Skeletal muscle cell (primary cell): ENCODE measurements at regions not wholly inside any gene's neighbourhood (a gene's known extent, or its start where the extent isn't known, plus 50 kb on each side); places are given as distances from the start of the nearest gene placed in this dataset.
"Not testable (repeated sequence)": the region's sequence is repeated elsewhere in the genome, so short reads cannot be mapped to it uniquely, and the experiment has no call there.

Source experiments
- DNase-seq: peaks from one replicate; pipeline ENCODE4 v3.0.0-alpha.2; 2010; ENCODE audit warnings: low read depth
- H3K4me3 ChIP-seq: 2 replicates; pipeline ENCODE4 v1.5.1; 2011; ENCODE audit warnings: low read depth, mild to moderate bottlenecking, control low read depth, low read length, moderate library complexity

GRCh38 chr15:77886805-77887448 lies 190.6 kb downstream of the TBC1D2B start:
- no peak for DNase-seq
- no peak overlapping the region for H3K4me3 ChIP-seq

- H3K4me3 ChIP-seq, DNase-seq: not testable (repeated sequence)
These were observed 191.5 kb downstream of the TBC1D2B start for GRCh38 chr15:77885877-77886500.

GRCh38 chr15:77883012-77883411 lies 194.5 kb downstream of the TBC1D2B start:
- DNase-seq, H3K4me3 ChIP-seq: not testable (repeated sequence)

GRCh38 chr15:77881950-77882349 lies 195.6 kb downstream of the TBC1D2B start:
- no peak overlapping the region for H3K4me3 ChIP-seq
- no peak for DNase-seq

GRCh38 chr15:77881535-77881934 lies 196.0 kb downstream of the TBC1D2B start:
- DNase-seq: not testable (repeated sequence)

GRCh38 chr15:77879466-77879865 lies 198.0 kb downstream of the TBC1D2B start:
- DNase-seq, H3K4me3 ChIP-seq: not testable (repeated sequence)

More at GRCh38 chr15:77881535-77881934, 196.0 kb downstream of the TBC1D2B start:
- not testable (repeated sequence) for H3K4me3 ChIP-seq

- H3K4me3 ChIP-seq: no peak overlapping the region
- no peak for DNase-seq
These were observed 199.5 kb downstream of the TBC1D2B start for GRCh38 chr15:77877869-77878577.

GRCh38 chr15:77876107-77876820 lies 201.2 kb downstream of the TBC1D2B start:
- not testable (repeated sequence) for H3K4me3 ChIP-seq, DNase-seq

GRCh38 chr15:77875066-77875721 lies 202.3 kb downstream of the TBC1D2B start:
- DNase-seq: not testable (repeated sequence)

GRCh38 chr15:77874063-77874462 lies 203.4 kb downstream of the TBC1D2B start:
- DNase-seq: no peak
- H3K4me3 ChIP-seq: no peak overlapping the region

More at GRCh38 chr15:77875066-77875721, 202.3 kb downstream of the TBC1D2B start:
- not testable (repeated sequence) for H3K4me3 ChIP-seq

GRCh38 chr15:77872521-77873425 lies 204.7 kb downstream of the TBC1D2B start:
- not testable (repeated sequence) for DNase-seq, H3K4me3 ChIP-seq

GRCh38 chr15:77871852-77872371 lies 205.6 kb downstream of the TBC1D2B start:
- no peak for DNase-seq
- H3K4me3 ChIP-seq: no peak overlapping the region

- no peak overlapping the region for H3K4me3 ChIP-seq
- no peak for DNase-seq
These were observed 207.1 kb downstream of the TBC1D2B start for GRCh38 chr15:77870195-77871065.

- DNase-seq: no peak
- H3K4me3 ChIP-seq: no peak overlapping the region
These were observed 208.3 kb downstream of the TBC1D2B start for GRCh38 chr15:77869021-77869895.

- not testable (repeated sequence) for H3K4me3 ChIP-seq, DNase-seq
These were observed 209.4 kb downstream of the TBC1D2B start for GRCh38 chr15:77868048-77868629.
